ENCODE measurements at regions not wholly inside any gene's neighbourhood (a gene's known extent, or its start where the extent isn't known, plus 50 kb on each side); places are given as distances from the start of the nearest gene placed in this dataset.
A peak's percentile ranks its signal among the peaks of the same experiment; 100 is the strongest.

DNA sequence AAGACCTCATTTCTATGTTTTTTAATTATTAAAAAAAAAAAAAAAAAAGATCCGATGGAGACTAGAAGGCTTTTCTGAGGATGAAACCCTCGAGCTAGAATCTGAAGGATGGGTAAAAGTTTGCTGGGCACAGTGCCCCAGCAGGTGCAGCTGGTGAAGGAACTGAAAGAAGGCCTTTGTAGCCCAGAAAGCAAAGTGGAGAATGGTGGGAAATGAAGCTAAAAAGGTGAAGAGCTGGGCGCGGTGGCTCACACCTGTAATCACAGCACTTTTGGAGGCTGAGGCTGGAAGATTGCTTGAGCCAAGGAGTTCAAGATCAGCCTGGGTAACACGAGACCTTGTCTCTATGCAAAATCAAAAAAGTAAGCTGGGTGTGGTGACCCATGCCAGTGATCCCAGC is 50.3 kb upstream of the SEC14L1 start:
- Histone ChIP-seq H3K27me3 (replicated peaks in 1 of 2; ENCODE audit: control insufficient read depth in 2 of 2, extremely low read depth in 1 of 2, insufficient read depth in 2 of 2, low read length in 1 of 2) (peaks cover 0 to 7% of the 10 kb centered on the region in 2 experiments), H3K27ac (ENCODE audit: low read length) (no peak overlapping the region), H3K4me1 (ENCODE audit: control insufficient read depth in 1 of 2, extremely low read depth in 1 of 2, insufficient read depth in 2 of 2, low read length in 2 of 2) (peaks cover 14 to 51% of the 10 kb centered on the region in 2 experiments), H3K9me3 (no peaks in the 10 kb centered on the region), H3K36me3 (ENCODE audit: control insufficient read depth in 2 of 2, extremely low read depth in 1 of 2, insufficient read depth in 1 of 2, low read length in 1 of 2) (peaks cover 10 to 46% of the 10 kb centered on the region in 2 donors), H3K4me3 (ENCODE audit: control insufficient read depth in 1 of 2, extremely low read depth in 1 of 2, low read length in 1 of 2) (no peak overlapping the region)
- Mint-ChIP-seq H3K27ac (peak overlapping the region in 1 of 2 donors; percentile 52), H3K36me3 (peaks cover 36% of the 10 kb centered on the region), H3K9me3 (no peaks in the 10 kb centered on the region), H3K27me3 (peaks cover 0 to 5% of the 10 kb centered on the region in 2 donors), H3K4me3 (peak overlapping the region; percentile 94 to 98 (median 96)), H3K4me1 (peaks cover 56 to 63% (median 58%) of the 10 kb centered on the region in 3 donors)
- ChIA-PET CTCF (interaction anchor here (0.6 kb wide), 3 partner anchors 12 to 949 kb away, joined by 3 to 6 read pairs (median 3); no protein-coding TSS in a partner anchor), POLR2A (interaction anchor here (0.5 to 0.6 kb wide), 5 partner anchors 15 to 352 kb away, joined by 3 to 4 read pairs (median 3); no protein-coding TSS in a partner anchor)
- ATAC-seq (replicated peaks in 1 of 4) (no peak), DNase-seq (no peak)
- 71% methylated on average over 3 of the region's 5 CpGs for WGBS (ENCODE audit: insufficient coverage)

Measured in T-cell (primary cell).